GM12875 (cell line): ENCODE measurements at regions not wholly inside any gene's neighbourhood (a gene's known extent, or its start where the extent isn't known, plus 50 kb on each side); places are given as distances from the start of the nearest gene placed in this dataset.
A peak's percentile ranks its signal among the peaks of the same experiment; 100 is the strongest.

Experiments
- H3K4me3 ChIP-seq: one replicate; pipeline ENCODE4 v1.5.1; 2011; ENCODE audit warnings: low read depth, low read length, control low read depth
- TF ChIP-seq, protein P1 (sequence below): IDR thresholded peaks from 2 replicates; pipeline ENCODE4 v1.5.1; 2011; ENCODE audit warnings: low read depth, mild to moderate bottlenecking, control low read depth, inconsistent platforms, low read length, moderate library complexity, borderline replicate concordance; ENCODE audit not compliant: insufficient read depth

DNA sequence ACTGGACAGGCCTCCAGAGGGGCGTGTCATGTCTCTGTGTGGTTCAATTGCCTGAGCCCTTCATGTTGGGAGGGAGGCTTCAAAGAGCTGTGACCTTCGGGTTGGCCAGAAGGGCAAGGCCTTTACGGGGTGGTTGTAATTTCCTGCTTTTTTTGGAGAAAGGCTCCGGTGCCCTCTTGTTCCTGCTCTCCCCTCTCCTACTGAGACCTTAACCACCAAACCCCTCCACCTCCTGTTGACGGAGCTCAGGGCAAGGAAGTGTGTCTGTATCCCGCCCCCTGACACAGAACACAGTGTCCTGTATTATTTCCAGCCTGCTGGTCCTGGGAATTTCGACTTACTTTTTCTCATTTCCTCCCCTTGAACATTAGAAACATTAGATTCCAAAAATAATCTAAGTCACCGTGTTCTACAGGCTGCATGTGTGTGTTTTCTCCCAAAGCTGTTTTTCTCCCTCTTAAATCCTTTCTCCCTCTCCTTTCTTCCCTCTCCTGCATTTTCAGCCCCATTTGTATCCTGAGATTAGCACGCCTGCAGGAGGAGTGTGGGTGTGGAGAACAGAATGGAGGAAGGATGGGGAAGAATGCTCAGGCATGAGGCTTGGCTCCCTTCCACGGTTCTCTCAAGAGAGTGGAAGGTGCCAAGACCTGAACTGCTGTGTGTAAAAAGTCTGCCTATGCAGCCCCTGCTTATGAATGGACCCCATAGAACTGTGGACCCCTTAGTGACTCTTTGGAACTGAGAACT is 285.4 kb upstream of the ROPN1 start:
- TF ChIP-seq, protein P1, sequence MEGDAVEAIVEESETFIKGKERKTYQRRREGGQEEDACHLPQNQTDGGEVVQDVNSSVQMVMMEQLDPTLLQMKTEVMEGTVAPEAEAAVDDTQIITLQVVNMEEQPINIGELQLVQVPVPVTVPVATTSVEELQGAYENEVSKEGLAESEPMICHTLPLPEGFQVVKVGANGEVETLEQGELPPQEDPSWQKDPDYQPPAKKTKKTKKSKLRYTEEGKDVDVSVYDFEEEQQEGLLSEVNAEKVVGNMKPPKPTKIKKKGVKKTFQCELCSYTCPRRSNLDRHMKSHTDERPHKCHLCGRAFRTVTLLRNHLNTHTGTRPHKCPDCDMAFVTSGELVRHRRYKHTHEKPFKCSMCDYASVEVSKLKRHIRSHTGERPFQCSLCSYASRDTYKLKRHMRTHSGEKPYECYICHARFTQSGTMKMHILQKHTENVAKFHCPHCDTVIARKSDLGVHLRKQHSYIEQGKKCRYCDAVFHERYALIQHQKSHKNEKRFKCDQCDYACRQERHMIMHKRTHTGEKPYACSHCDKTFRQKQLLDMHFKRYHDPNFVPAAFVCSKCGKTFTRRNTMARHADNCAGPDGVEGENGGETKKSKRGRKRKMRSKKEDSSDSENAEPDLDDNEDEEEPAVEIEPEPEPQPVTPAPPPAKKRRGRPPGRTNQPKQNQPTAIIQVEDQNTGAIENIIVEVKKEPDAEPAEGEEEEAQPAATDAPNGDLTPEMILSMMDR: no peak
- no peak overlapping the region for H3K4me3 ChIP-seq

DNA sequence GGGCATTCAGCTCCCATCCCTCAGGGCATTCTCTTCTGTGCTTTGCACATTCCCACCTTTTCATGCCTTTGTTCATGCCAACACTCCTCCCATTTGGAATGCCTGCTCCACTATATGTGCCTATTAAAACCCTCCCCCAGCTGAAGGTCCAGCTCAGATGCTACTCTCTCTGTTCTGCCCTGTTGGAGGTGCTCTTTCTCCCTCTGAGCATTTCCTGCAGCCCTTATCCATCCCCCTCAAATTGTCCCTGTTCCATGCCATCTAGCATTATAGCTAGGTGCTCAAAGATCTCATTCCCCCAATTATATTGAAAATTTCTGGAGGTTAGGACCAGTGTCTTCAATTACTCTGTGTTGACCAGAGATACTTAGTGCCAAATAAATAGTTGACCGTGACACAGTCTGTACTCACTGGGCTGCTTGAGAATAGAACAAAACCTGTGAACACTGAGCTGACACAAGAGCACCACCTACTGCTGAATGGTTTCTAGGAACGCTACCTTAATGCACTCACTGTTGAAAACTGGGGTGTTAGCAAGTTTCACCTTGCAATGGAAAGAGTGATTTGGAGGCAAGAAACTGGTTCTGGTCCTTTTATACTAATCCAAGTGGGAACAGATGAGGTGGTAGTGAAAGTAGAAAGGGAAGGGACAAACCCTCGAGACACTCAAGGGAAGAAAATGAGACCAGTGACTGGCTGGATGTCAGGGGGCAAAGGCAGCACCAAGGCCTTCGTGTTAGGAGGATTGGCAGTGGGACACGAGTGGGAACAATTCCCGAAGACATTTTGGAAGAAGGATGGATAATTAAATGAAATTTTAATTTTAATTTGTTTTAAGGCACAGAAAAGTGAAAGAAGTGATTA is 289.8 kb upstream of the ROPN1 start:
- no peak overlapping the region for H3K4me3 ChIP-seq
- TF ChIP-seq, protein P1: peak; percentile 56; the same call in 1 of the 2 replicates

DNA sequence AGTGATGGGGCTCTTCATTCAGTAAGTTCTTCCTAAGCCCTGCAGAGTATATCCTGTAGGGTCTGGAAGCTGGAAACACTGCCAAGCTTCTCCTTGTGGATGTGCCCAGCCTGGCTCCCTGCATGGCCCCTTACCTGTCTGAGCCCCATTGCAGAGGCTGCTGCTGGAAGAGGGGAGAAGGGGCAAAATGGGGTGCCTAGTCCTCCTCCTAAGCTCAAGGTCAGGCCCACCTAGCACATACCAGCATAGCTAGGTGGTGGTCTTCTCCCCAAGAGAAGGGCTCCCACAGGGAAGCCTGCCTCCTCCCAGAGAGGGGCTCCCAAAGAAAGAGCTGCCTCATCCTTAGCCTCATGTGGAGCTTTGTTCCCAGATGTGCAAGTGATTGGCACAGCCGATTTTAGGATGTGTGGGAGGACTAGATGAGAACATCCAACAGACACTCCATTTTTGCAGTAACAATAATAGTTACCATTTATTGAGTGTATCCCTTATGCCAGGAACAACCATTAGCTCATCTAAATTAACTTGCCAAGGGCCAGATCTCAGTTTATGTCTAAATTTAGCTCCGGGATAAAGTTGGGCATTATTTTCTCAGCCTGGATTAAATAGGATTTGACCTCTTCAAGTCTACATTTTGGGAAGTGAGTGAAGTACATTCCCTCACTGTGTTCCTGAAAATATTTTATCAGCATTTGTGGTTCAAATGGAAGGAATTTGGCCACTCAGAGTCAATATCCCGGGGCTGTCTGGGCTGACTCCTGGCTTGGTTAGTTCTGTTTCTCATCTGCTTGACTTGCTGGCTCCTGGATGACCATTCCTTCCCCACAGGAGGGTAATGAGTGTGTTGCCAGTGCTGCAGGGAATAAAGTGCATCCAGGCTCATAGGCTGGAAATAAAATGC is 291.1 kb upstream of the ROPN1 start:
- H3K4me3 ChIP-seq: no peak overlapping the region
- TF ChIP-seq, protein P1: no peak

DNA sequence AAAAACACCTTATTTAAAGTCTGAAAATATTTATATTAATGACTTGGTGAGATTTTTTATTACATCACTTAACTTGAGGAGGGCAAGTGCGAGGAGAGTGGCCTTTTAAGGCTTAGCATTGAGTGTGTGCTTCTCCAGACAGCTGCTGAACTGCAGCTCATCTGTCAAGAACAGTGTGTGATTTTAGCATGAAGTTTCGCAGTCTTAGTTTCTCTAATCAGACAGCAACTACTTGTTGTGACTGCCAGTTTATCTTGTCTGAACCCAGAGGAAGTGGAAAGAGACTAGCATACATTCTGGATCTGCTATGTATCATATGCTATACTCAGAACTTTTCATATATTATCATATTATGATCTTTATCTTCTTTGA is 291.7 kb upstream of the ROPN1 start:
- TF ChIP-seq, protein P1: no peak
- no peak overlapping the region for H3K4me3 ChIP-seq

DNA sequence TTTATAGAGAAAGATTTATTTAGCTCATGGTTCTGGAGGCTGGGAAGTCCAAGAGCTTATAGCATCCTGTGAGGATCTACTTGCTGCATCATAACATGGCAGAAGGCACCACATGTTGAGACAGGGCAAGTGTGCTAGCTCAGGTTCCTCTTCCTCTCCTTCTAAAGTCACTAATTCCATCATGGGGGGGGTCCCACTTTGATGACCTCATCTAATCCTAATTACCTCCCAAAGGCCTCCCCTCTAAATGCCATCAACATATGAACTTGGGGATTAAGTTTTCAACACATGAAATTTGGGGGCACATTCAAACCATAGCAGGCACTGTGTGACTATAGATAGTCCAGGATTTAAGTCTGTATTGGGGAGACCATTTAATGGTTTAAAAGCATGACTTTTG is 297.1 kb upstream of the ROPN1 start:
- TF ChIP-seq, protein P1: no peak
- H3K4me3 ChIP-seq: no peak overlapping the region

DNA sequence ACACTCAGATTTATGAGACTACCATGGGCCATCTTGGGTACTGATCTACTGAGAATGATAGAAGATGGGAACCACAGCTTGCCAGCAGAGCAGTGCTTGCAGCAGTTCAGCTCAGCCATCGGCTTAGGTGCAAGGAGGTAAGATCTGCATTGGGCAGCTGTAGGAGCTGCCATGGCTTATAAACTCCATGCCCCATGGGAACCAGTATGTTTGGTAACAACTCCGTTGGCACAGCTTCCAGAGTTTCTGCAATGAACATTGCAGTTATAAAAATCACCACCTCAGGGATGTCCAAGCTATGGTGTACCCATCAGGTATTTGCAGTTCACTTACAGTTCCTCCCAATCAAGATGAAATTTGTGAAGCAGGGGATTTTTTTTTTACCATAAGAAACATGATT is 299.1 kb upstream of the ROPN1 start:
- H3K4me3 ChIP-seq: no peak overlapping the region
- TF ChIP-seq, protein P1: no peak
